ENCODE measurements at regions not wholly inside any gene's neighbourhood (a gene's known extent, or its start where the extent isn't known, plus 50 kb on each side); places are given as distances from the start of the nearest gene placed in this dataset.
A peak's percentile ranks its signal among the peaks of the same experiment; 100 is the strongest.

GRCh38 chr1:88056881-88057280 is 627.2 kb upstream of the PKN2 start:
- TF ChIP-seq CTCF (IDR thresholded peaks at IDR 0.05) = no peak
- Mint-ChIP-seq H3K4me1 (peaks cover 21% of the 10 kb centered on the region), H3K4me3 (no peak overlapping the region), H3K27ac (no peak overlapping the region), H3K9me3 (no peaks in the 10 kb centered on the region), H3K36me3 (ENCODE audit: low read depth) (no peaks in the 10 kb centered on the region), H3K27me3 (ENCODE audit: low read depth, poor library complexity) (peaks cover 3% of the 10 kb centered on the region)
- DNase-seq = no peak

DNA sequence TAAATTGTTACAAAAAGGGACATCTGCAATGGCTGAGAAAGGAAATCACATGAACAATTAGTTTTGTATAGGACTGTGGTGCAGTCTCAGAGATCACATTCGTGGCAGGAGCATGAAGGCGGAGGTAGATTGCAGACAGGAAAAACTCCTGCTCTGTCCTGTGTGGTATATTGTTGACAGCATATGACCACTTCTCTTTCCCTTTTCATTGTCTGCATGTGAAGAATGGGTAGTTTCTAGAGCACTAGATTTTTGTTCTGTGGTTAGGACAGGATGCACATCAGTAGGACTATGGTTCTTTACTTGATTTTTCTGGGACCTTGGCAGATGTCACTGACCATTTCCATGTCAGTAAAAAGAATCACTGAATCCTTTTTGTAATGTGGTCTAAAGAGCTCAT is 625.9 kb upstream of the PKN2 start:
- Mint-ChIP-seq H3K4me1 (peaks cover 15% of the 10 kb centered on the region), H3K27ac (no peak overlapping the region), H3K9me3 (no peaks in the 10 kb centered on the region), H3K36me3 (ENCODE audit: low read depth) (no peaks in the 10 kb centered on the region), H3K27me3 (ENCODE audit: low read depth, poor library complexity) (peaks cover 3% of the 10 kb centered on the region), H3K4me3 (no peak overlapping the region)
- no peak for DNase-seq
- TF ChIP-seq CTCF (IDR thresholded peaks at IDR 0.05) = no peak

GRCh38 chr1:88060112-88060673 is 623.9 kb upstream of the PKN2 start:
- DNase-seq = no peak
- Mint-ChIP-seq H3K4me3 (no peak overlapping the region), H3K9me3 (no peaks in the 10 kb centered on the region), H3K27me3 (ENCODE audit: low read depth, poor library complexity) (no peaks in the 10 kb centered on the region), H3K27ac (peak overlapping the region; percentile 30), H3K36me3 (ENCODE audit: low read depth) (no peaks in the 10 kb centered on the region), H3K4me1 (peaks cover 15% of the 10 kb centered on the region)
- no peak for TF ChIP-seq CTCF (IDR thresholded peaks at IDR 0.05)

GRCh38 chr1:88060750-88061491 is 623.2 kb upstream of the PKN2 start:
- Mint-ChIP-seq H3K27me3 (ENCODE audit: low read depth, poor library complexity) (no peaks in the 10 kb centered on the region), H3K36me3 (ENCODE audit: low read depth) (no peaks in the 10 kb centered on the region), H3K4me1 (peaks cover 15% of the 10 kb centered on the region), H3K4me3 (no peak overlapping the region), H3K9me3 (no peaks in the 10 kb centered on the region), H3K27ac (peak overlapping the region; percentile 11)
- peak; percentile 8 for DNase-seq
- no peak for TF ChIP-seq CTCF (IDR thresholded peaks at IDR 0.05)

- TF ChIP-seq CTCF (IDR thresholded peaks at IDR 0.05) = peak; percentile 66
- no peaks in the 10 kb centered on the region for H3K27me3 Mint-ChIP-seq (ENCODE audit: low read depth, poor library complexity)
- peak overlapping the region; percentile 11 for H3K27ac Mint-ChIP-seq
Measured at GRCh38 chr1:88061492-88062177, 622.4 kb upstream of the PKN2 start.

More at GRCh38 chr1:88061492-88062177, 622.4 kb upstream of the PKN2 start:
- Mint-ChIP-seq H3K4me1 (peaks cover 15% of the 10 kb centered on the region), H3K36me3 (ENCODE audit: low read depth) (no peaks in the 10 kb centered on the region), H3K4me3 (no peak overlapping the region), H3K9me3 (no peaks in the 10 kb centered on the region)
- peak; percentile 35 for DNase-seq
